Heart left ventricle (tissue), 13 donors: ENCODE measurements at regions not wholly inside any gene's neighbourhood (a gene's known extent, or its start where the extent isn't known, plus 50 kb on each side); places are given as distances from the start of the nearest gene placed in this dataset.

Source experiments
- CTCF ChIP-seq, 12 donors: fragments of 200-600 bp; sonication (generic) in 4 of 12; IDR thresholded peaks; one replicate each; pipeline versions ENCODE4 v1.5.0 to v1.8.0; 2018 to 2022; ENCODE audit warnings: antibody characterized with exemption in 12 of 12, mild to moderate bottlenecking in 5 of 12
- POLR2A ChIP-seq, 2 donors: fragments of 450-650 bp; IDR thresholded peaks; one replicate each; pipeline ENCODE4 v1.6.1; 2017; ENCODE audit warnings: antibody characterized with exemption in 2 of 2, mild to moderate bottlenecking in 2 of 2, moderate library complexity in 2 of 2
- donor health status: ischemic (EF 13 %, LVEDD 7.1; RV severe dilation, severe dysfunction).
- donor health status: DM: no; HTN: yes; CAD: no.
- donor health status: DM: no; HTN: no; CAD: no.
- donor health status: ischemic (EF 25% LVEDD 6.9; RV normal size, moderate dysfunction).
- donor health status: ischemic (EF 25% LVEDD 5.7; RV mildly dilated, moderate dysfunction).
- donor health status: ischemic (EF 35%, LVEDD 5.7; RV mildly dilated, moderate dysfunction).
- donor health status: nonischemic (EF 11% LVEDD 7.7; RV severe dilation, severe dysfunction).
- donor health status: DM: yes; HTN: yes; CAD: no.
- donor health status: PGD.
- donor health status: ischemic (EF 29% LVEDD 5.4; RV normal size, mild dysfunction).
- donor health status: nonischemic (EF 23%, LVEDD 6.1; RV moderate dilation, normal function).

- no peak for TF ChIP-seq CTCF (IDR thresholded peaks at IDR 0.05)
- TF ChIP-seq POLR2A (IDR thresholded peaks at IDR 0.05), result no peak
Measured at GRCh38 chr3:187836823-187837770, 91.8 kb upstream of the BCL6 start.
